ENCODE measurements at regions not wholly inside any gene's neighbourhood (a gene's known extent, or its start where the extent isn't known, plus 50 kb on each side); places are given as distances from the start of the nearest gene placed in this dataset.

DNA sequence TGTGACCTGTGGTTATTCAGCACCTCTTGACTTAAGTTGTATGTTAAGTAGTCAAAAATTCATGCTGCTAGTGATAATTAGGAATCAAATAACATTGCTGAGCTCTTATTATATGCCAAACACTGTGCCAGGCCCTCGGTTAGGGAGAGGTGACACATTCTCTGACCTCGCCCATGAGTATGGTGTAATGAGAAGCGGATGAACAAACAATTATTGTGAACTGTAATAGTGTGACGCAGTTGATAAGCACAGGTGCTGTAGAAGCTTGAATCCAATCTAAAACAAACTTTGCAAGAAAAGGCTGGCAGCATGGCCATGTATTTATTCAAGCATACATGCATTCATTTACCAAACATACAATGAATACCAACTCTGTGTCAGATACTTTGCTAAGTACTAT, 303.5 kb upstream of the HS3ST1 start:
- no peak overlapping the region for H3K27ac ChIP-seq (ENCODE audit: low read depth, low read length, poor library complexity, severe bottlenecking)
- H3K27me3 ChIP-seq (replicated peaks; ENCODE audit: insufficient read depth, low read depth, low read length, poor library complexity) = no peaks in the 10 kb centered on the region
- TF ChIP-seq, protein P1, sequence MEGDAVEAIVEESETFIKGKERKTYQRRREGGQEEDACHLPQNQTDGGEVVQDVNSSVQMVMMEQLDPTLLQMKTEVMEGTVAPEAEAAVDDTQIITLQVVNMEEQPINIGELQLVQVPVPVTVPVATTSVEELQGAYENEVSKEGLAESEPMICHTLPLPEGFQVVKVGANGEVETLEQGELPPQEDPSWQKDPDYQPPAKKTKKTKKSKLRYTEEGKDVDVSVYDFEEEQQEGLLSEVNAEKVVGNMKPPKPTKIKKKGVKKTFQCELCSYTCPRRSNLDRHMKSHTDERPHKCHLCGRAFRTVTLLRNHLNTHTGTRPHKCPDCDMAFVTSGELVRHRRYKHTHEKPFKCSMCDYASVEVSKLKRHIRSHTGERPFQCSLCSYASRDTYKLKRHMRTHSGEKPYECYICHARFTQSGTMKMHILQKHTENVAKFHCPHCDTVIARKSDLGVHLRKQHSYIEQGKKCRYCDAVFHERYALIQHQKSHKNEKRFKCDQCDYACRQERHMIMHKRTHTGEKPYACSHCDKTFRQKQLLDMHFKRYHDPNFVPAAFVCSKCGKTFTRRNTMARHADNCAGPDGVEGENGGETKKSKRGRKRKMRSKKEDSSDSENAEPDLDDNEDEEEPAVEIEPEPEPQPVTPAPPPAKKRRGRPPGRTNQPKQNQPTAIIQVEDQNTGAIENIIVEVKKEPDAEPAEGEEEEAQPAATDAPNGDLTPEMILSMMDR (conservative IDR thresholded peaks at IDR 0.05; ENCODE audit: low read depth, low read length) = no peak
- TF ChIP-seq EZH2 (IDR thresholded peaks at IDR 0.05; ENCODE audit: borderline replicate concordance, low read depth, low read length, poor library complexity, severe bottlenecking) = no peak
- no TSS peak for BruUV-seq (replicated peaks)
- no peak overlapping the region for H3K4me3 ChIP-seq (ENCODE audit: low read depth, low read length, poor library complexity, severe bottlenecking)
- no peak for DNase-seq (ENCODE audit: low spot score)
- H3K9me3 ChIP-seq (ENCODE audit: low read depth, low read length, poor library complexity, severe bottlenecking) = peaks cover 18% of the 10 kb centered on the region
- CTCF ChIA-PET = no interaction called here
- POLR2A ChIA-PET (ENCODE audit: low non-redundant PET) = no interaction called here
- no peaks in the 10 kb centered on the region for H3K4me1 ChIP-seq (ENCODE audit: insufficient read depth, low read length, poor library complexity, severe bottlenecking)
- no peaks in the 10 kb centered on the region for H3K36me3 ChIP-seq (ENCODE audit: insufficient read depth, low read length, poor library complexity, severe bottlenecking)
- intact Hi-C loops (cut with micrococcal nuclease; ENCODE audit: unreplicated experiment) = no loop called here

DNA sequence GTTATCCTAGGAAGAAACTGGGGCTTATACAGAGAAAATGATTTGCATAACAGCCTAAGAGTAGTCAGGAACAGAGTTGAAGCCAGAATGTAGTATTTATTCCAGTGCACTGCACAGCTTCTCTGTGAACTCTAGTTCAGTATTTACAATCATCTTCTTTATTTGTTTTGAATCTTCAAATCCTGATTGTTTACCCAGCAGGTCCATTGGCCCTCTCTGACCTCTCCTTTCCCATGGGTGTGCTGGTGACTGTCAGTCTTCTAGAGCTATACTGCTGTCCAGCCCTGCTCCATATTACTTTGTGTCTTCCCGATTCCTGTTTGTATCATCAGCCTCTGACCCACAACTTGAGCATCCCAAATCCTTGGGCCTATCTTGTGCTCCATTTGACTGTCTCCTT, 301.9 kb upstream of the HS3ST1 start:
- no TSS peak for BruUV-seq (replicated peaks)
- DNase-seq (ENCODE audit: low spot score) = no peak
- CTCF ChIA-PET = no interaction called here

DNA sequence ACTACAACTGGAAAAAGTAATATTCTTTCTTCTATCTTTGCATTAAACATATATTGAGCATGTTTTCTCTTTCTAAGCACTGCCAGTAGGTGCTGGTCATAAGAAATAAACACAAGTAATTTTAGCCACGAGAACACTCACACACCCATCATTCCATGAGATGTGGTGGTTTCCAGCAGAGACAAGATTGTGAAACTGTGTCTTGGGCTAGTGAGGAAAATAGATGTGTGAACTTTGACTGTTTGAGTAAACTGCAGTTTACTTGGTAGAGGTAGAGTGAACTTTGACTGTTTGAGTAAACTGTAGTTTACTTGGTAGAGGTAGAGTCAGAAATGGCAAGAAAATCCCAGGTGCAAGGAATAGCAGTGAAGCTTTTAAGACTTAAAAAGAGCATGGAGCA, 300.9 kb upstream of the HS3ST1 start:
- CTCF ChIA-PET = no interaction called here
- DNase-seq (ENCODE audit: low spot score) = no peak

More for the DNA sequence above, 301.9 kb upstream of the HS3ST1 start:
- H3K4me3 ChIP-seq (ENCODE audit: low read depth, low read length, poor library complexity, severe bottlenecking) = no peak overlapping the region
- H3K4me1 ChIP-seq (ENCODE audit: insufficient read depth, low read length, poor library complexity, severe bottlenecking) = no peaks in the 10 kb centered on the region
- no peaks in the 10 kb centered on the region for H3K27me3 ChIP-seq (replicated peaks; ENCODE audit: insufficient read depth, low read depth, low read length, poor library complexity)
- no peak for TF ChIP-seq EZH2 (IDR thresholded peaks at IDR 0.05; ENCODE audit: borderline replicate concordance, low read depth, low read length, poor library complexity, severe bottlenecking)
- TF ChIP-seq, protein P1 (conservative IDR thresholded peaks at IDR 0.05; ENCODE audit: low read depth, low read length) = no peak
- H3K36me3 ChIP-seq (ENCODE audit: insufficient read depth, low read length, poor library complexity, severe bottlenecking) = no peaks in the 10 kb centered on the region
- peaks cover 17% of the 10 kb centered on the region for H3K9me3 ChIP-seq (ENCODE audit: low read depth, low read length, poor library complexity, severe bottlenecking)
- intact Hi-C loops (cut with micrococcal nuclease; ENCODE audit: unreplicated experiment) = no loop called here
- no peak overlapping the region for H3K27ac ChIP-seq (ENCODE audit: low read depth, low read length, poor library complexity, severe bottlenecking)
- POLR2A ChIA-PET (ENCODE audit: low non-redundant PET) = no interaction called here

More for the DNA sequence above, 300.9 kb upstream of the HS3ST1 start:
- H3K4me3 ChIP-seq (ENCODE audit: low read depth, low read length, poor library complexity, severe bottlenecking) = no peak overlapping the region
- no peaks in the 10 kb centered on the region for H3K36me3 ChIP-seq (ENCODE audit: insufficient read depth, low read length, poor library complexity, severe bottlenecking)
- H3K9me3 ChIP-seq (ENCODE audit: low read depth, low read length, poor library complexity, severe bottlenecking) = peaks cover 21% of the 10 kb centered on the region
- H3K27ac ChIP-seq (ENCODE audit: low read depth, low read length, poor library complexity, severe bottlenecking) = no peak overlapping the region
- POLR2A ChIA-PET (ENCODE audit: low non-redundant PET) = no interaction called here
- no TSS peak for BruUV-seq (replicated peaks)
- intact Hi-C loops (cut with micrococcal nuclease; ENCODE audit: unreplicated experiment) = no loop called here
- H3K27me3 ChIP-seq (replicated peaks; ENCODE audit: insufficient read depth, low read depth, low read length, poor library complexity) = no peaks in the 10 kb centered on the region
- H3K4me1 ChIP-seq (ENCODE audit: insufficient read depth, low read length, poor library complexity, severe bottlenecking) = no peaks in the 10 kb centered on the region
- TF ChIP-seq EZH2 (IDR thresholded peaks at IDR 0.05; ENCODE audit: borderline replicate concordance, low read depth, low read length, poor library complexity, severe bottlenecking) = no peak
- TF ChIP-seq, protein P1 (conservative IDR thresholded peaks at IDR 0.05; ENCODE audit: low read depth, low read length) = no peak

Data from A673 (cell line).